Prostate gland (tissue), 2 donors: ENCODE measurements at regions not wholly inside any gene's neighbourhood (a gene's known extent, or its start where the extent isn't known, plus 50 kb on each side); places are given as distances from the start of the nearest gene placed in this dataset.

ENCODE experiments used
- DNase-seq: peaks from one replicate; pipeline ENCODE4 v3.0.0-alpha.2; 2019; ENCODE audit warnings: low spot score
- H3K27ac ChIP-seq, 2 donors: fragments of 200-600 bp; sonication (generic); 2 replicates each; pipeline ENCODE4 v1.5.1; 2017 to 2019
- H3K27me3 ChIP-seq: fragments of 200-600 bp; sonication (generic); replicated peaks from 2 replicates; pipeline ENCODE4 v1.5.1; 2019; ENCODE audit not compliant: insufficient read depth
- H3K36me3 ChIP-seq, 2 donors: fragments of 200-600 bp; sonication (generic); 1 replicate in 1 of 2; 2 replicates in 1 of 2; pipeline versions ENCODE4 v1.5.1 to v1.8.1; 2017 to 2019
- H3K4me1 ChIP-seq: fragments of 200-600 bp; sonication (generic); replicated peaks from 2 replicates; pipeline ENCODE4 v1.5.1; 2019
- H3K4me3 ChIP-seq, 2 donors: fragments of 200-600 bp; sonication (generic); 2 replicates each; pipeline ENCODE4 v1.5.1; 2017 to 2019
- H3K9me3 ChIP-seq: fragments of 200-600 bp; sonication (generic); 2 replicates; pipeline ENCODE4 v1.5.1; 2017
- CTCF ChIP-seq, 4 experiments: fragments of 200-600 bp in 2 of 4; fragments of 450-650 bp in 2 of 4; sonication (generic) in 2 of 4; IDR thresholded peaks; 1 replicate in 3 of 4; 2 replicates in 1 of 4; pipeline ENCODE4 v1.5.1; 2016 to 2019; ENCODE audit warnings: antibody characterized with exemption in 4 of 4, mild to moderate bottlenecking in 2 of 4, moderate library complexity in 2 of 4
- POLR2A ChIP-seq: fragments of 450-650 bp; IDR thresholded peaks from one replicate; pipeline ENCODE4 v1.6.1; 2016; ENCODE audit warnings: antibody characterized with exemption, mild to moderate bottlenecking
- POLR2AphosphoS5 ChIP-seq: sonication (generic); formaldehyde crosslinking; IDR thresholded peaks from one replicate; pipeline ENCODE4 v1.6.1; 2017; ENCODE audit warnings: antibody characterized with exemption
- WGBS: methylation state at CpG from one replicate; pipeline ENCODE4 v1.1.5; 2018; 5-methylcytosine and 5-hydroxymethylcytosine counted together
- intact Hi-C: fragments of 100-400 bp; cut with DNase I; formaldehyde crosslinking; loops from one replicate; pipeline ENCODE4 v1.14.2; 2022

- Histone ChIP-seq H3K27ac (no peak overlapping the region), H3K4me3 (no peak overlapping the region), H3K27me3 (no peaks in the 10 kb centered on the region), H3K9me3 (no peaks in the 10 kb centered on the region), H3K4me1 (no peaks in the 10 kb centered on the region), H3K36me3 (no peaks in the 10 kb centered on the region)
- WGBS = 82% methylated on average over 3 of the region's 3 CpGs
- no peak for TF ChIP-seq POLR2A
- TF ChIP-seq POLR2AphosphoS5 = no peak
- no peak for TF ChIP-seq CTCF (IDR thresholded peaks at IDR 0.05)
- intact Hi-C loops = no loop called here
- no peak for DNase-seq
Measured at GRCh38 chr5:89418407-89419085, 535.6 kb upstream of the MEF2C start.

DNA sequence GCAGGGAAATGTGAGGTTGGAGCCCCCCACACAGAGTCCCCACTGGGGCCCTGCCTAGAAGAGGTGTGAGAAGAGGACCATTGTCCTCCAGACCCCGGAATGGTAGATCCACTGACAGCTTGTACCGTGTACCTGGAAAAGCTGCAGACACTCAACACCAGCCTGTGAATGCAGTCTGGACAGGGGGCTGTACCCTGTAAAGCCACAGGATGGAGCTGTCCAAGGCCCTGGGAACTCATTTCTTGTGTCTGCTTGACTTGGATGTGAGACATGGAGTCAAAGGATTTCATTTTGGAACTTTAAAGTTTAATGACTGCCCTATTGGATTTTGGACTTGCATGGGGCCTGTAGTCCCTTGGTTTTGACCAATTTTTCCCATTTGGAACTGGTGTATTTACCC lies 535.0 kb upstream of the MEF2C start:
- intact Hi-C loops = no loop called here
- Histone ChIP-seq H3K4me1 (no peaks in the 10 kb centered on the region), H3K36me3 (no peaks in the 10 kb centered on the region), H3K27me3 (no peaks in the 10 kb centered on the region), H3K4me3 (no peak overlapping the region), H3K27ac (no peak overlapping the region), H3K9me3 (no peaks in the 10 kb centered on the region)
- no peak for DNase-seq
- TF ChIP-seq CTCF (IDR thresholded peaks at IDR 0.05) (no peak), POLR2AphosphoS5 (no peak), POLR2A (no peak)
- WGBS = 97% methylated on average over 2 of the region's 2 CpGs

- no peak for DNase-seq
- Histone ChIP-seq H3K27me3 (no peaks in the 10 kb centered on the region), H3K4me1 (no peaks in the 10 kb centered on the region), H3K9me3 (no peaks in the 10 kb centered on the region), H3K27ac (no peak overlapping the region), H3K36me3 (no peaks in the 10 kb centered on the region), H3K4me3 (no peak overlapping the region)
- WGBS = 92% methylated on average over 3 of the region's 3 CpGs
- TF ChIP-seq POLR2A (no peak), CTCF (IDR thresholded peaks at IDR 0.05) (no peak), POLR2AphosphoS5 (no peak)
- intact Hi-C loops = no loop called here
Measured at GRCh38 chr5:89417515-89417914, 534.5 kb upstream of the MEF2C start.

GRCh38 chr5:89411891-89412290 lies 528.9 kb upstream of the MEF2C start:
- DNase-seq = no peak
- no peaks in the 10 kb centered on the region for H3K36me3 ChIP-seq
- no peak for TF ChIP-seq CTCF (IDR thresholded peaks at IDR 0.05)
- TF ChIP-seq POLR2A = no peak
- no peak for TF ChIP-seq POLR2AphosphoS5
- WGBS = 86% methylated on average over 2 of the region's 2 CpGs
- H3K9me3 ChIP-seq = no peaks in the 10 kb centered on the region
- no peak overlapping the region for H3K27ac ChIP-seq
- no peaks in the 10 kb centered on the region for H3K27me3 ChIP-seq
- H3K4me3 ChIP-seq = no peak overlapping the region
- no peaks in the 10 kb centered on the region for H3K4me1 ChIP-seq
- intact Hi-C loops = no loop called here

DNA sequence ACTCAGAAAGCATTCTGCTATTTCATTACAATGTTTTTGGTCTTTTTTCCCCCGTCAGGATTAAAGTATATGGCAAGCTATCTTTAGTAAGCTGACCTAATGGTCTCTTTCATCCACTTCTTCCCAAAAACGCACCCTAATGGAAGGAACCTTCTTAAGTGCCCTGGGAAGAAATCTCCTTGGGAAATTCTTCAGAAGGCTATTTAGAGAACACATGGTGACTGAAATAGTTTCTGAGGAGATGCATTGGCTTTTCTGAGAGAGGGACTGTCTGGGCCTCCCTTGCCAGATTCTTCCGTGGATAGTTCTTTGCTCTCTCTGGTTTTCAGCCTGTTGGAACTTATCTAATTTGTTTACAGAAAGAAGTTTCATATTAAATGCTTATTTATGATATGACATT lies 524.1 kb upstream of the MEF2C start:
- H3K36me3 ChIP-seq = no peaks in the 10 kb centered on the region
- DNase-seq = no peak
- 81% methylated on average over 3 of the region's 3 CpGs for WGBS
- no peaks in the 10 kb centered on the region for H3K4me1 ChIP-seq
- no peaks in the 10 kb centered on the region for H3K27me3 ChIP-seq
- H3K27ac ChIP-seq = no peak overlapping the region
- H3K9me3 ChIP-seq = no peaks in the 10 kb centered on the region
- H3K4me3 ChIP-seq = no peak overlapping the region
- TF ChIP-seq CTCF (IDR thresholded peaks at IDR 0.05) = no peak
- no peak for TF ChIP-seq POLR2A
- no peak for TF ChIP-seq POLR2AphosphoS5
- intact Hi-C loops = no loop called here
